DND-41 (cell line): ENCODE measurements at regions not wholly inside any gene's neighbourhood (a gene's known extent, or its start where the extent isn't known, plus 50 kb on each side); places are given as distances from the start of the nearest gene placed in this dataset.

Source experiments
- CTCF ChIP-seq: IDR thresholded peaks from 2 replicates; pipeline ENCODE4 v1.5.1; 2012; ENCODE audit warnings: borderline replicate concordance, low read length, moderate library complexity, mild to moderate bottlenecking; ENCODE audit not compliant: poor library complexity, severe bottlenecking; ENCODE audit errors: extremely low read depth
- EZH2 ChIP-seq: IDR thresholded peaks from 3 replicates; pipeline ENCODE4 v1.6.1; 2012; ENCODE audit warnings: borderline replicate concordance, low read depth, mild to moderate bottlenecking, moderate library complexity, low read length, inconsistent platforms; ENCODE audit not compliant: severe bottlenecking

- TF ChIP-seq CTCF (no peak), EZH2 (no peak)
Measured at GRCh38 chr10:6919077-6919476, 339.0 kb upstream of the PRKCQ start.
